ENCODE measurements at regions not wholly inside any gene's neighbourhood (a gene's known extent, or its start where the extent isn't known, plus 50 kb on each side); places are given as distances from the start of the nearest gene placed in this dataset.
"Not testable (repeated sequence)": the region's sequence is repeated elsewhere in the genome, so short reads cannot be mapped to it uniquely, and the experiment has no call there.

- not testable (repeated sequence) for H3K27me3 ChIP-seq (ENCODE audit: control insufficient read depth, insufficient read depth, low read length); DNase-seq; H3K4me3 ChIP-seq (ENCODE audit: low read length); H3K4me1 ChIP-seq (ENCODE audit: control insufficient read depth, insufficient read depth, low read length); H3K36me3 ChIP-seq (ENCODE audit: control insufficient read depth, insufficient read depth, low read length); H3K27ac ChIP-seq (ENCODE audit: low read length)
- 78% methylated on average over 9 of the region's 9 CpGs for WGBS (ENCODE audit: insufficient coverage, low lambda C conversion rate)
- peaks cover 99% of the 10 kb centered on the region for H3K9me3 ChIP-seq (ENCODE audit: control insufficient read depth, low read depth, low read length)
Measured at GRCh38 chr21:7938223-7938622, 2583.2 kb upstream of the TPTE start.

DNA sequence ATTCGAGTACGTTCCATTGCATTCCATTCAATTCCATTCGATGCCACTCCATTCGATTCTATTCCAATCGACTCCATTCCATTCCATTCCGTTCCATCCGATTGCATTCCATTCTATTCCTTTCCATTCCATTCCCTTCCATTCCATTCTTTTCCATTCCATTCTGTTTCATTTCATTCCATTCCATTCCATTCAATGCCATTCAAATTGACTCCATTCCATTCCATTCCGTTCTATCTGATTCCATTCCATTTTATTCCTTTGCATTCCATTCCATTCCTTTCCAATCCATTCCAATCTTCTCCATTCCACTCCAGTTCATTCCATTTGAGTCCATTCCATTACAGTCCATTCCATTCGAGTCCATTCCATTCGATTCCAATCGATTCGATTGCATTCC is 2580.0 kb upstream of the TPTE start:
- H3K9me3 ChIP-seq (ENCODE audit: control insufficient read depth, low read depth, low read length), result peaks cover 97% of the 10 kb centered on the region
- not testable (repeated sequence) for H3K27ac ChIP-seq (ENCODE audit: low read length); H3K27me3 ChIP-seq (ENCODE audit: control insufficient read depth, insufficient read depth, low read length); DNase-seq; H3K36me3 ChIP-seq (ENCODE audit: control insufficient read depth, insufficient read depth, low read length); H3K4me3 ChIP-seq (ENCODE audit: low read length); H3K4me1 ChIP-seq (ENCODE audit: control insufficient read depth, insufficient read depth, low read length)
- 81% methylated on average over 12 of the region's 12 CpGs for WGBS (ENCODE audit: insufficient coverage, low lambda C conversion rate)

GRCh38 chr21:7942219-7942618 is 2579.2 kb upstream of the TPTE start:
- not testable (repeated sequence) for H3K27ac ChIP-seq (ENCODE audit: low read length); DNase-seq; H3K36me3 ChIP-seq (ENCODE audit: control insufficient read depth, insufficient read depth, low read length); H3K4me3 ChIP-seq (ENCODE audit: low read length); H3K27me3 ChIP-seq (ENCODE audit: control insufficient read depth, insufficient read depth, low read length); H3K4me1 ChIP-seq (ENCODE audit: control insufficient read depth, insufficient read depth, low read length)
- 79% methylated on average over 15 of the region's 15 CpGs for WGBS (ENCODE audit: insufficient coverage, low lambda C conversion rate)
- H3K9me3 ChIP-seq (ENCODE audit: control insufficient read depth, low read depth, low read length), result peaks cover 97% of the 10 kb centered on the region

- H3K27me3 ChIP-seq (ENCODE audit: control insufficient read depth, insufficient read depth, low read length); H3K36me3 ChIP-seq (ENCODE audit: control insufficient read depth, insufficient read depth, low read length); DNase-seq; H3K4me1 ChIP-seq (ENCODE audit: control insufficient read depth, insufficient read depth, low read length); H3K27ac ChIP-seq (ENCODE audit: low read length); H3K4me3 ChIP-seq (ENCODE audit: low read length): not testable (repeated sequence)
- peaks cover 95% of the 10 kb centered on the region for H3K9me3 ChIP-seq (ENCODE audit: control insufficient read depth, low read depth, low read length)
- WGBS (ENCODE audit: insufficient coverage, low lambda C conversion rate), result 77% methylated on average over 8 of the region's 8 CpGs
Measured at GRCh38 chr21:7943534-7943933, 2577.8 kb upstream of the TPTE start.

DNA sequence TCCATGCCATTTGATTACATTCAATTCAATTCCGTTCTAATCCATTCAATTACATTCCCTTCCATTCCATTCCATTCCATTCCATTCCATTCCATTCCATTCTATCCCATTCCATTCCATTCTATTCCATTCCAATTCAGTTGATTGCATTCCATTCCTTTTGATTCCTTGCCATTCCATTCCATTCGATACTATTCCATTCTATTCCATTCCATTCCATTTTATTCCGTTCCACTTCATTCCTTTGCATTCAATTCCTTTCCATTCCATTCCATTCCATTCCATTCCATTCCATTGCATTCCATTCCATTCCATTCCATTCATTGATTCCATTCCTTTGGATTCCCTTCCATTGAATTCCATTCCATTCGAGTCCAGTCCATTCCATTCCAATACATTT is 2574.0 kb upstream of the TPTE start:
- 58% methylated on average over 4 of the region's 4 CpGs for WGBS (ENCODE audit: insufficient coverage, low lambda C conversion rate)
- Histone ChIP-seq H3K27me3 (ENCODE audit: control insufficient read depth, insufficient read depth, low read length) (no peaks in the 10 kb centered on the region), H3K9me3 (ENCODE audit: control insufficient read depth, low read depth, low read length) (peaks cover 96% of the 10 kb centered on the region)

DNA sequence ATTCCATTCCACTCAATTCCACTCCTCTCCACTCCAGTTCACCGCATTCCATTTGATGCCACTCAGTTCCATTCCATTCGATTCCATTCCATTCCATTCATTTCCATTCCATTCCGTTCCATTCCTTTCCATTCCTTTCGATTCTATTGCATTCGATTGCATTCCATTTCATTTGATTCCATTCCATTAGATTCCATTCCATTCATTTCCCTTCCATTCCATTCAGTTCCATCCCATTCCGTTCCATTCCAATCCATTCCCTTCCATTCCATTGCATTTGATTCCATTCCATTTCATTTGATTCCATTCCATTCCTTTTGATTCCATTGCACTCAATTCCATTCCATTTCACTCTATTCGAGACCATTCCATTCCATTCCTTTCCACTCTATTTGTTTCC is 2572.7 kb upstream of the TPTE start:
- WGBS (ENCODE audit: insufficient coverage, low lambda C conversion rate), result 74% methylated on average over 7 of the region's 7 CpGs
- not testable (repeated sequence) for H3K4me3 ChIP-seq (ENCODE audit: low read length); H3K4me1 ChIP-seq (ENCODE audit: control insufficient read depth, insufficient read depth, low read length); H3K36me3 ChIP-seq (ENCODE audit: control insufficient read depth, insufficient read depth, low read length); H3K27me3 ChIP-seq (ENCODE audit: control insufficient read depth, insufficient read depth, low read length); H3K27ac ChIP-seq (ENCODE audit: low read length); DNase-seq
- peaks cover 96% of the 10 kb centered on the region for H3K9me3 ChIP-seq (ENCODE audit: control insufficient read depth, low read depth, low read length)

More for the DNA sequence above, 2574.0 kb upstream of the TPTE start:
- no peak for DNase-seq
- no peaks in the 10 kb centered on the region for H3K4me1 ChIP-seq (ENCODE audit: control insufficient read depth, insufficient read depth, low read length)
- H3K27ac ChIP-seq (ENCODE audit: low read length), result no peak overlapping the region
- H3K4me3 ChIP-seq (ENCODE audit: low read length), result no peak overlapping the region
- H3K36me3 ChIP-seq (ENCODE audit: control insufficient read depth, insufficient read depth, low read length), result no peaks in the 10 kb centered on the region

GRCh38 chr21:7949882-7950281 is 2571.5 kb upstream of the TPTE start:
- H3K27ac ChIP-seq (ENCODE audit: low read length); H3K36me3 ChIP-seq (ENCODE audit: control insufficient read depth, insufficient read depth, low read length); H3K4me1 ChIP-seq (ENCODE audit: control insufficient read depth, insufficient read depth, low read length); DNase-seq; H3K4me3 ChIP-seq (ENCODE audit: low read length); H3K27me3 ChIP-seq (ENCODE audit: control insufficient read depth, insufficient read depth, low read length): not testable (repeated sequence)
- 41% methylated on average over 6 of the region's 6 CpGs for WGBS (ENCODE audit: insufficient coverage, low lambda C conversion rate)
- H3K9me3 ChIP-seq (ENCODE audit: control insufficient read depth, low read depth, low read length), result peaks cover 96% of the 10 kb centered on the region

GRCh38 chr21:7951854-7952519 is 2569.4 kb upstream of the TPTE start:
- 61% methylated on average over 14 of the region's 14 CpGs for WGBS (ENCODE audit: insufficient coverage, low lambda C conversion rate)
- Histone ChIP-seq H3K9me3 (ENCODE audit: control insufficient read depth, low read depth, low read length) (peaks cover 93% of the 10 kb centered on the region), H3K27ac (ENCODE audit: low read length) (no peak overlapping the region), H3K27me3 (ENCODE audit: control insufficient read depth, insufficient read depth, low read length) (no peaks in the 10 kb centered on the region), H3K4me3 (ENCODE audit: low read length) (no peak overlapping the region), H3K36me3 (ENCODE audit: control insufficient read depth, insufficient read depth, low read length) (no peaks in the 10 kb centered on the region), H3K4me1 (ENCODE audit: control insufficient read depth, insufficient read depth, low read length) (no peaks in the 10 kb centered on the region)
- DNase-seq, result no peak

DNA sequence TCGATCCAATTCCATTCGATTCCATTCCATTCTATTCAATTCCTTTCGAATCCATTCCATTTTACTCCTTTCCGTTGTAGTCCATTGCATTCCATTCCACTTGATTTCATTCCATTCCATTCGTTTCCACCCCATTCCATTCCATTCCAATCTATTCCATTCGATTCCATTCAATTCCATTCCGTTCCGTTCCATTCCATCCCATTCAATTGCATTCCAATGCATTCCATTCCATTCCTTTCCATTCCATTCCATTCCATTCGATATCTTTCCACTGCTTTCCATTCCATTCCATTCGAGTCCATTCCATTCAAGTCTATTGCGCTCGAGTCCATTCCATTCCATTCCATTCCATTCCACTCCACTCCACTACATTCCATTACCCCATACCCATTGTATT is 2568.7 kb upstream of the TPTE start:
- H3K27me3 ChIP-seq (ENCODE audit: control insufficient read depth, insufficient read depth, low read length), result no peaks in the 10 kb centered on the region
- WGBS (ENCODE audit: insufficient coverage, low lambda C conversion rate), result 70% methylated on average over 12 of the region's 12 CpGs
- peaks cover 93% of the 10 kb centered on the region for H3K9me3 ChIP-seq (ENCODE audit: control insufficient read depth, low read depth, low read length)
- no peaks in the 10 kb centered on the region for H3K4me1 ChIP-seq (ENCODE audit: control insufficient read depth, insufficient read depth, low read length)
- H3K36me3 ChIP-seq (ENCODE audit: control insufficient read depth, insufficient read depth, low read length), result no peaks in the 10 kb centered on the region
- no peak overlapping the region for H3K4me3 ChIP-seq (ENCODE audit: low read length)
- no peak for DNase-seq
- H3K27ac ChIP-seq (ENCODE audit: low read length), result no peak overlapping the region

DNA sequence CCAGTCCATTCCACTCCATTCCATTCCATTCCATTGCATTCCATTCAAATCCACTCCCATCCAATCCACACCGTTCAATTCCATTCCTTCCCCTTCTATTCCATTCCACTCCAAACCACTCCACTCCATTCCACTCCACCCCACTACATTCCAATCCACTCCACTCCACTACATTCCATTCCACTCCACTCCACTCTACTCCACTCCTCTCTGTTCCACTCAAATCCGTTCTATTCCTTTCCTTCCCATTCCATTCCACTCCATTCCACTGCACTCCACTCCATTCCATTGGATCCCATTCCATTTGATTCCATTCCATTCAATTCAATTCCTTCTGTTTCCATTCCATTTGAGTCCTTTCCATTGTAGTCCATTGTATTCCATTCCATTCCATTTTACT is 2568.3 kb upstream of the TPTE start:
- WGBS (ENCODE audit: insufficient coverage, low lambda C conversion rate), result 52% methylated on average over 2 of the region's 2 CpGs
- Histone ChIP-seq H3K9me3 (ENCODE audit: control insufficient read depth, low read depth, low read length) (peaks cover 92% of the 10 kb centered on the region), H3K36me3 (ENCODE audit: control insufficient read depth, insufficient read depth, low read length) (no peaks in the 10 kb centered on the region), H3K27ac (ENCODE audit: low read length) (no peak overlapping the region), H3K4me3 (ENCODE audit: low read length) (no peak overlapping the region), H3K4me1 (ENCODE audit: control insufficient read depth, insufficient read depth, low read length) (no peaks in the 10 kb centered on the region), H3K27me3 (ENCODE audit: control insufficient read depth, insufficient read depth, low read length) (no peaks in the 10 kb centered on the region)
- DNase-seq, result no peak

DNA sequence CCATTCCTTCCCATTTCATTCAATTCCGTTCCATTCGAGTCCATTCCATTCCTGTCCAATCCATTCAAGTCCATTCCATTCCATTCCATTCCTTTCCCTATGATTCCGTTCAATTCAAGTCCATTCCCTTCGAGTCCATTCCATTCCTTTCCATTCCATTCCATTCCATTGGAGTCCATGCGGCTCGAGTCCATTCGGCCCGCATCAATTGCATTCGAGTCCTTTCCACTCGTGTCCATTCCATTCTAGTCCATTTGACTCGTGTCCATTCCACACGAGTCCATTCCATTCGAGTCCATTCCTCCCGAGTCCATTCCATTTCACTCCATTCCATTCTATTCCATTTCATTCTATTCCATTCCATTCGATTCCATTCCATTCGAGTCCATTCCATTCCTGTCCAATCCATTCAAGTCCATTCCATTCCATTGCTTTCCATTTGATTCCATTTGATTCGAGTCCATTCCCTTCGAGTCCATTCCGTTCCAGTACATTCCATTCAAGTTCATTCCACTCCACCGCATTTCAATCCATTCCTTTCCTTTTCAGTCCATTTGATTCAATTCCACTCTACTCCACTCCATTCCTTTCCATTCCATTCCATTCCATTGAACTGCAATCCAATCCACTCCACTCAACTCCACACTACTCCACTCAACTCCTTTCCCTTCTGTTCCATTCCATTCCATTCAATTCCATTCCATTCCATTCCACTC is 2565.9 kb upstream of the TPTE start:
- H3K4me1 ChIP-seq (ENCODE audit: control insufficient read depth, insufficient read depth, low read length); H3K4me3 ChIP-seq (ENCODE audit: low read length); H3K27me3 ChIP-seq (ENCODE audit: control insufficient read depth, insufficient read depth, low read length); H3K27ac ChIP-seq (ENCODE audit: low read length); H3K36me3 ChIP-seq (ENCODE audit: control insufficient read depth, insufficient read depth, low read length); DNase-seq: not testable (repeated sequence)
- peaks cover 68% of the 10 kb centered on the region for H3K9me3 ChIP-seq (ENCODE audit: control insufficient read depth, low read depth, low read length)
- WGBS (ENCODE audit: insufficient coverage, low lambda C conversion rate), result 78% methylated on average over 20 of the region's 20 CpGs

Measured in large intestine (tissue), 3 donors.